ENCODE measurements at regions not wholly inside any gene's neighbourhood (a gene's known extent, or its start where the extent isn't known, plus 50 kb on each side); places are given as distances from the start of the nearest gene placed in this dataset.

DNA sequence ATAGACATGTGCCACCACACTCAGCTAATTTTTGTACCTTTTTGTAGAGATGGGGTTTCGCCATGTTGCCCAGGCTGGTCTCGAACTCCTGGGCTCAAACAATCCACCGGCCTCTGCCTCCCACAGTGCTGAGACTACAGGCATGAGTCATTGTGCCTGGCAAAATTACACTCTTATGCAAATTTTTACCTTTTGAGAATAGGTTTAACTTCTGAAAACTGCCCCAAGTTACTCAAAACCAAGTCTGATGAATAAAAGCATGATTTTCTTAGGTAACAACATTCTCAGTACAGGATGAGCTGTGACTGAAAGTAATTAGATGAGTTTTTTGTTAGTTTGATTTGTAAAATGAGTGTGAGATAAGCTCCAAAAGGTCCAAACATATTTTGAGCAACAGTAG lies 166.0 kb downstream of the RPS29 start:
- in situ Hi-C loops (cut with HindIII; ENCODE audit: low pct_unique_long_range_greater_than_20kb, low sequenced_read_pairs), result no loop called here
- no peak for DNase-seq (ENCODE audit: low read depth, low spot score)

- peak; percentile 14 for DNase-seq (ENCODE audit: low read depth, low spot score)
- in situ Hi-C loops (cut with HindIII; ENCODE audit: low pct_unique_long_range_greater_than_20kb, low sequenced_read_pairs), result no loop called here
Observed at GRCh38 chr14:49418789-49419188, 167.4 kb downstream of the RPS29 start.

- in situ Hi-C loops (cut with HindIII; ENCODE audit: low pct_unique_long_range_greater_than_20kb, low sequenced_read_pairs), result no loop called here
Observed at GRCh38 chr14:49417790-49418189, 168.4 kb downstream of the RPS29 start.

DNA sequence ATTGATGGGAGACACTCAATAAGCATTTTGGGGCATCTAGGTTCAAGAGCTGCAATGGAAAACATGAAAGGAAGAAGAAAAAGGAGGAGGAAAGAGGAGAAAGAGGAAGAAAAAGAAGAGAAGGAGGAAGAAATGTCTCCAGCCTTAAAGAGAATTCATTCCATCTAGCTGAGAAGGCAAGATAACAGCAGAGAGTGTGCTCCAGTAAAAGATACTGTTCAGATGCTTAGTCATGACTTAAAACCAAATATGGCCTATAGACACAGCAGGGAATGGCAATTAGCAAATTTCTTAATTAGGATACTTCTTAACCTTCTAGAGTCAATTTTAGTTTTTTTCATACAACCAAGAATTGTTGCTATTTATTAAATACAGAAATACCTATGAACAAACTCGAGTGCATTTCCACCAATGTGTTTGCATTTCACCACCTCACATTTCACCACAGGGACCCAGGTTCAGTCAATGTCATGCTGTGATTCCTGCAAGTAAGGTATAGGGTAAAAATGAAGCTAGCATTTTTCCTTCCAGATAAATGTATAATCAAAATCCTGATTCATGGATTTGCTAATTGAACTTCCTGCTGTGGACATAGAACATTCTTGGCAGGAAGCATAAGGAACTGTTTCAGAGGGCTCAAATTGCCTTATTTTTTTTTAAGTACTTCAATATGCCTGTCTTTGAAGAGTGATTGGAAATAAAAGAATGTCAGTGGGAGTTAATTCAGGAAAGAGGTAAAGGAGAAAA lies 177.8 kb downstream of the RPS29 start:
- in situ Hi-C loops (cut with HindIII; ENCODE audit: low pct_unique_long_range_greater_than_20kb, low sequenced_read_pairs), result no loop called here

More at GRCh38 chr14:49417790-49418189, 168.4 kb downstream of the RPS29 start:
- DNase-seq (ENCODE audit: low read depth, low spot score), result no peak

DNA sequence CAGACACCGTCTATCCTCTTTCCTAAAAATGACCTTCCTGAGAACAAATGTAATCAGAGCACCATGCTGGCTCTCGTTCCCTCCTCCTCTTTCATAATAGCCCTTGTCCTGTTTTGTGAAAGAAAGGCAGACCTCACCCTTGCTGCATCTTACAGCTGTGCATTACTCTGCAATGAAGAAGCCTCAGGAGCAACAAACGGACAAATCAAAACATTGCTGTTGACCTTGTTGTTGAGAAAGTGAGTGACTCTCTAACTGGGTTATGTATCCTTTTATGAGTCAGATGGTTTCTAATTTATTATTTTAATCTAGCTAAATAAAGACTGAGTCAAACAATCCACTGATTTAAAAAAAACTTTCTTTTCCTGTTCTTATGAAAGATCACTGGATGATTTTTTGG lies 180.9 kb downstream of the RPS29 start:
- in situ Hi-C loops (cut with HindIII; ENCODE audit: low pct_unique_long_range_greater_than_20kb, low sequenced_read_pairs), result no loop called here
- no peak for DNase-seq (ENCODE audit: low read depth, low spot score)

More for the DNA sequence above, 177.8 kb downstream of the RPS29 start:
- no peak for DNase-seq (ENCODE audit: low read depth, low spot score)

DNA sequence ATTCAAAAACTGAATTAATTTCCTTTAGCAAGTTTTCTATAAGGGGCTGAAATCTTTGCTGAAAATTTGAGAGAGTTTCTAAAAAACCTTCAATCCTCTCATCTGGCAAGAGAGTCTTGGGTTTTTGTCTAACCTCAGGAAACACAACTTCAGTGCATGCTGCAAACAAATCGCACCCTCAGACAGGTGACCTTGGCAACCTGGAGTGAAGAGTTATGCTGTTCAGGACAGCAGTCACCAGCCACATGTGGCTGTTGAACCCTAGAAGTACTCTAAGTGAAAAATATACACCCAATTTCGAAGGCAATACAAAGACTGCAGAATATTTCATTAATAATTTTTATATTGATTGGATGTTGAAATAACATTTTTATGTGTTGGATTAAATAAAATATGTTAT lies 184.8 kb downstream of the RPS29 start:
- DNase-seq (ENCODE audit: low read depth, low spot score), result no peak
- in situ Hi-C loops (cut with HindIII; ENCODE audit: low pct_unique_long_range_greater_than_20kb, low sequenced_read_pairs), result no loop called here

- no peak for DNase-seq (ENCODE audit: low read depth, low spot score)
- in situ Hi-C loops (cut with HindIII; ENCODE audit: low pct_unique_long_range_greater_than_20kb, low sequenced_read_pairs), result no loop called here
Observed at GRCh38 chr14:49396801-49397200, 189.4 kb downstream of the RPS29 start.

DNA sequence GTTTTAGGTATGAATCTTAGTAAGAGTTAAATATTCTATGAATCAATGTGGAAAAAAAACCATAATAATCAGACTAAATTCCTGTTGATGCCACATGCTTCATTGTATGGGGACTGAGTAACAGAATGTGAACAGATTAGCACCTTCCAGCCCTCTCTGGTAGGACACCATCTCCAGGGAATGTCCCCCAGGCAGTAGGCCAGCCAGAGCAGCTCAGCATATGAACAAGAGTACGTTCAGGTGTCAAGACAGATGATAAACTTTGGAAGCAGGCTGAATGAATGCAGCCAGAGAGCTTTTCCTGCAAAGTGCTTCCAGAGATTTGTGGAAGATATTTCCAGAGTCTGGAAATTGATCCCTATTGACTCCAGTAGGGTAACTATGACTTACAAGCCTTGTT lies 204.4 kb downstream of the RPS29 start:
- in situ Hi-C loops (cut with HindIII; ENCODE audit: low pct_unique_long_range_greater_than_20kb, low sequenced_read_pairs), result no loop called here
- DNase-seq (ENCODE audit: low read depth, low spot score), result no peak

DNA sequence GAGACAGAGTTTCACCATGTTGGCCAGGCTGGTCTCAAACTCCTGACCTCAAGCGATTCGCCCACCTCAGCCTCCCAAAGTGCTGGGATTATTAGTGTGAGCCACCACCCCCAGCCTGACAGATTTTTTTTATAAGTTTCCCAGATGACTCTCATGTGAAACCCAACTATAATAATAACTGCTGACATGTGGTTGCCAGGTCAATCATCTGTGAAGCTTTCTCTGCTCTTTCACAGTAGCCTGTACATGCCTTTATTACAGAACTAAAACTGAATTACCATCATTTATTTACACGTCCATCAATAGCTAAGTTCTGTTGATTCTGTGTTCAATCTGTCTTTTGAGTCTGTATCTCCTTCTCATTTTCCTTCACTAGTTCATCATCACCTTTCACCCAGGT lies 218.5 kb downstream of the RPS29 start:
- in situ Hi-C loops (cut with HindIII; ENCODE audit: low pct_unique_long_range_greater_than_20kb, low sequenced_read_pairs), result no loop called here
- no peak for DNase-seq (ENCODE audit: low read depth, low spot score)

DNA sequence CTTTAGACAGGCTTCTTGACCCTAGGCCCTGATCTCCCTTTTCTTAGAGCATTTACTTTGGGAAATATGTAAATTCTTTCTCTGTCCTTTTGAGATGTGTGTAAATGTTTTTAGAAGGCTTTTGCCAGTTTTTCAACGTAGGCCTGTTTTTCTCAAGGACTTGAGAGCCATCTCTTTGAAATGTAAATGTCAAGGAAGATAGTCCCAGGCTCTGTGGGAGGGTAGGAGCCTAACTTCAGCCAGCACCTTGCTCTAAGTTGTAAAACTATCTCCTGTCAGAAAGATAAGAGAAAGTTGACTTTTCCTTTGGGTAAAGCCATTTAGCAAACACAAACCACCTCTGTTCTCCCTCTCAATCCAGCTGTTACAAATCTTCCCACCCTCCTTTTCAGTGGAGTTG lies 219.8 kb downstream of the RPS29 start:
- in situ Hi-C loops (cut with HindIII; ENCODE audit: low pct_unique_long_range_greater_than_20kb, low sequenced_read_pairs), result no loop called here
- no peak for DNase-seq (ENCODE audit: low read depth, low spot score)

DNA sequence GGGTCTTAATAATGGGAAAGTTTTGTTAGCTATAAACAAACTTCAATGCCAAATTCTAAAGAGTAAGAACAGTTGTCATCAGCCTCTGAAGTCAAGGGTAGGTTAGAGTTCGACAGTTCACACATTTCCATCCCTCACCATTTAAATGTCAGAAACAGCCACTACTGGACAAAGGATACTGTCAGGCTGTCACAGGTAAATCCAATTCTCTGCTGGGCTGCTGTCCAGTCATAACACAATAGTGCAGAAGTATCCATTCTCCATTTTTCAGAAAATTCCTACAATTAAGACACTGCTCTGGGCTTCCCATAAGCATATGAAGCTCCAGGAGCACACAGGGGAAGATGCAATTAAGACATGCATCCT lies 221.4 kb downstream of the RPS29 start:
- in situ Hi-C loops (cut with HindIII; ENCODE audit: low pct_unique_long_range_greater_than_20kb, low sequenced_read_pairs), result no loop called here

DNA sequence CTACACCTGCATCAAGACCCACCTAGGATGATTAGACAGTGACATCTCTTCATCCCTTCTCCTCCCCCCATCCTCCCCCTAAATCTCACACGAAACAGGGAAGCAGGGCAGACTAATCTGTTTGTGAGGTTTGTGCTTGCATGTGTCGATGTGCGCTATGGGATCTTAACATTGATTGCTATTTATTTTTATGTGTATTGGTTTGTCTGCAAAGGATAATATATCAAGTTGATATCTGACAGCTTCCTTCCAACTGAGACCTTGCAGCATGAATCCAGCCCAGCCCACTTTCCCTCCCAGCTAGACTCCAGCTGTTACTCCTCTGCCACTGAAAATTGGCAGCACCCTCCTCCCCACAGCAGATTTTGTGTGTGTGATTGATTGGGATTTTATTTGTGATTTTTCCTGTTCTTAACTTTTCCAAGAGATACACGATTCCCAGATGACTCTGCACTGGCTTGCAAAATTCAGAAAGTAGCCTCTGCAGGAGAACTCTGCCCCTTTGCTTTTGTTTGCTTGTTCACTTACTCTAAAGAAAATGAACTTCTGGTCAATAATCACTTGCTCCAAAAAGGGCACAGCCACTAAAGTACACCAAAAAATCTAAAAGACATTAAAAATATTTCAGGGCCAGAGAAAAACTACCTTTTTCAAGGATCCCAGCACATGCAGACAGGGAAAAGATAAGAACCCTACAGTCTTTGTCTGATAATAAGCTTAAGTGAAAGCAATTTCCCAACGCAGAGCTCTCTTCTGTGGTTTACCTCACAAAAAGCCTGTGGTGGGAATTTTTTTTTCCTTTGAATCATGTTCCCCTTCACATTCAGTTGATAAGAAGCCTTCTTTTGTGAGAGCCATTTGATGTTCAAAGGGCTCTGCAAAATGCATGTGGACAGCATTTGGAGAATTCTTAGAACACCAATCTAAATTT lies 222.1 kb downstream of the RPS29 start:
- no peak for DNase-seq (ENCODE audit: low read depth, low spot score)
- in situ Hi-C loops (cut with HindIII; ENCODE audit: low pct_unique_long_range_greater_than_20kb, low sequenced_read_pairs), result no loop called here

More for the DNA sequence above, 221.4 kb downstream of the RPS29 start:
- DNase-seq (ENCODE audit: low read depth, low spot score), result no peak

- in situ Hi-C loops (cut with HindIII; ENCODE audit: low pct_unique_long_range_greater_than_20kb, low sequenced_read_pairs), result no loop called here
- no peak for DNase-seq (ENCODE audit: low read depth, low spot score)
Observed at GRCh38 chr14:49362916-49363315, 223.3 kb downstream of the RPS29 start.

GRCh38 chr14:49339130-49339529 lies 247.1 kb downstream of the RPS29 start:
- DNase-seq (ENCODE audit: low read depth, low spot score), result no peak
- in situ Hi-C loops (cut with HindIII; ENCODE audit: low pct_unique_long_range_greater_than_20kb, low sequenced_read_pairs), result no loop called here

- in situ Hi-C loops (cut with HindIII; ENCODE audit: low pct_unique_long_range_greater_than_20kb, low sequenced_read_pairs), result no loop called here
- DNase-seq (ENCODE audit: low read depth, low spot score), result no peak
Observed at GRCh38 chr14:49319810-49320209, 266.4 kb downstream of the RPS29 start.

DNA sequence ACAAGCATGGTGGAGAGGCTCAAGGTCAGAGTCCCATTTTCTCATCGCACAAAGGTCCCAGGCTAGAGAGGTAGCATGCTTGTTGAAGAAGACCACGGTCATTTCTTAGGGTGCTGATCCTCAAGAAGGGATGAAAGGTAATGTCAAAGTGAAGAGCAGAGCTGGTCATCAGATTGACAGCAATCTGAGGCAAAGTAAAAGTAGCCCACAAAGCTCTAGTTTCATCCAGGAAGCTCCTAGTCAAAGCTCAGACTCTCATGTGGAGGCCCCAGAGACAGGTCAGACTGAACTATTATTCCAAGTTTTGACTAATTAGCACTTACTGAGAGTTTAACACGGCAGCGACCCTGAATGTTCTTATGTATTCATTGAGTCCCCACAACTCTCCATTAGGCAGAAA lies 270.6 kb downstream of the RPS29 start:
- no peak for DNase-seq (ENCODE audit: low read depth, low spot score)
- in situ Hi-C loops (cut with HindIII; ENCODE audit: low pct_unique_long_range_greater_than_20kb, low sequenced_read_pairs), result no loop called here

DNA sequence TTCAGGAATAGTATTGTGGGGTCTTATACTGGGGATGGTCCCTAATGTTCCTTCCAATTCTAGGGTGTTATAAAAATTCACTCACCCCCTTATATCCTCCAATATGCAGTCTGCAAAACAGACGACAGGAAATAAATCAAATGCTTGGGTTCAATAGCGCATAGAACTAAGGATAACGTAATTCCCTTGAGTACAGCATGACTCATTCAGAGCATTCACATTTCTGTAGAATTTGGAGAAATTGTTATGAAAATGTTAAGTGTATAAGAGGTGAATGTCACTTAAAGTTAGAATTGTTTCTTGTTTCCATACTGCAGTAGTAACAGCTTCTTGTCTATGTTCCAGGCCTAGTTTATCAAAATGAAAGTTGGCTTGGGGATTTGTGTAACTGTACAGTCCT lies 271.4 kb downstream of the RPS29 start:
- in situ Hi-C loops (cut with HindIII; ENCODE audit: low pct_unique_long_range_greater_than_20kb, low sequenced_read_pairs), result no loop called here
- DNase-seq (ENCODE audit: low read depth, low spot score), result no peak

DNA sequence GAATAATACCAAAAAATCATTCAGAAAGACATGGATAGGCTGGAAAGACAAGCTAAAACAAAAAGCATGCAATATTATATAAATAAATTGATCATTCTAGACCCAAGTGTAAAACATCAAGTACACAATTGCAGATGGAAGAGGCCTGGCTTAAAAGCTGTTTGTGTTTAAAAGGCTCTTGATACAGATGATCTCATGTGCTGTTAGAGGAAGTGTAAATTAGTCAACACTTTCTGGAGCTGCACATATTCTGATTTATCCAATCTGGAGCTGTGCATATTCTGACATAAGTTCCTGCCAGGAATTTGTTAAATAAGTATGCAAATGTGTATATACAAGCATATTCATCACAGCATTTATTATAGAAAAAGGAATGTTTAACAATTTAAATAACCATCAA lies 273.1 kb downstream of the RPS29 start:
- in situ Hi-C loops (cut with HindIII; ENCODE audit: low pct_unique_long_range_greater_than_20kb, low sequenced_read_pairs), result no loop called here
- no peak for DNase-seq (ENCODE audit: low read depth, low spot score)

DNA sequence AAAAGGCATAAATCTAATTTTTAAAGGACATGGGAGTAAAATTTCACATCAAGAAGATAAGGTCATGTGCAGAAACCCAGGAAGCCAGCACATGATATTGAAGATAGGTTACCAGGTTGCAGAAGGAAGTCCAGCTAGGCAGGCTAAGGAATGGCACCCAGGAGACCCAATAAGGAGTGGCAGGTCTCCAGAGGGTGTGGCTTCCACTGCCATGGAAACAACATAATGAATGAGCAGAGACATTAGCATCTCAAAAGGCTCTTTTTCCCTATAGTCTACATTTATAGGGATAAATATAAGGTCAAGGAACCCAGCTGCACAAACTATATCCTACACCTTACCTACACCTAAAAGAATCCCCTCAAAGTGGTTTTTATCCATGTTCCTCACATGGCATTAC lies 275.9 kb downstream of the RPS29 start:
- no peak for DNase-seq (ENCODE audit: low read depth, low spot score)
- in situ Hi-C loops (cut with HindIII; ENCODE audit: low pct_unique_long_range_greater_than_20kb, low sequenced_read_pairs), result no loop called here
